ENCODE measurements at regions not wholly inside any gene's neighbourhood (a gene's known extent, or its start where the extent isn't known, plus 50 kb on each side); places are given as distances from the start of the nearest gene placed in this dataset.

- TF ChIP-seq, protein P1, sequence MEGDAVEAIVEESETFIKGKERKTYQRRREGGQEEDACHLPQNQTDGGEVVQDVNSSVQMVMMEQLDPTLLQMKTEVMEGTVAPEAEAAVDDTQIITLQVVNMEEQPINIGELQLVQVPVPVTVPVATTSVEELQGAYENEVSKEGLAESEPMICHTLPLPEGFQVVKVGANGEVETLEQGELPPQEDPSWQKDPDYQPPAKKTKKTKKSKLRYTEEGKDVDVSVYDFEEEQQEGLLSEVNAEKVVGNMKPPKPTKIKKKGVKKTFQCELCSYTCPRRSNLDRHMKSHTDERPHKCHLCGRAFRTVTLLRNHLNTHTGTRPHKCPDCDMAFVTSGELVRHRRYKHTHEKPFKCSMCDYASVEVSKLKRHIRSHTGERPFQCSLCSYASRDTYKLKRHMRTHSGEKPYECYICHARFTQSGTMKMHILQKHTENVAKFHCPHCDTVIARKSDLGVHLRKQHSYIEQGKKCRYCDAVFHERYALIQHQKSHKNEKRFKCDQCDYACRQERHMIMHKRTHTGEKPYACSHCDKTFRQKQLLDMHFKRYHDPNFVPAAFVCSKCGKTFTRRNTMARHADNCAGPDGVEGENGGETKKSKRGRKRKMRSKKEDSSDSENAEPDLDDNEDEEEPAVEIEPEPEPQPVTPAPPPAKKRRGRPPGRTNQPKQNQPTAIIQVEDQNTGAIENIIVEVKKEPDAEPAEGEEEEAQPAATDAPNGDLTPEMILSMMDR (IDR thresholded peaks at IDR 0.05; ENCODE audit: insufficient read depth, low read depth, low read length): no peak
- no peak for TF ChIP-seq EZH2 (IDR thresholded peaks at IDR 0.05; ENCODE audit: insufficient read depth, low read length)
- Mint-ChIP-seq H3K36me3 (ENCODE audit: low read depth, unreplicated experiment) (no peaks in the 10 kb centered on the region), H3K27ac (ENCODE audit: unreplicated experiment) (peak overlapping the region; percentile 20), H3K4me3 (ENCODE audit: unreplicated experiment) (no peak overlapping the region), H3K9me3 (ENCODE audit: unreplicated experiment) (peaks cover 2% of the 10 kb centered on the region), H3K27me3 (ENCODE audit: low read depth, unreplicated experiment) (no peaks in the 10 kb centered on the region), H3K4me1 (ENCODE audit: low read depth, unreplicated experiment) (peaks cover 4% of the 10 kb centered on the region)
- Histone ChIP-seq H3K27me3 (ENCODE audit: insufficient read depth, low read length) (no peaks in the 10 kb centered on the region), H2AFZ (ENCODE audit: low read depth, low read length) (no peak overlapping the region), H3K4me3 (ENCODE audit: insufficient read depth, low read depth, low read length) (no peak overlapping the region), H3K9me3 (ENCODE audit: insufficient read depth, low read depth, low read length) (no peaks in the 10 kb centered on the region), H4K20me1 (ENCODE audit: insufficient read depth, low read length) (no peaks in the 10 kb centered on the region), H3K4me2 (ENCODE audit: low read length) (no peak overlapping the region), H3K9ac (ENCODE audit: low read length) (no peak overlapping the region), H3K27ac (ENCODE audit: low read depth, low read length) (no peak overlapping the region), H3K4me1 (ENCODE audit: insufficient read depth, low read length) (no peaks in the 10 kb centered on the region), H3K36me3 (ENCODE audit: insufficient read depth, low read length) (no peaks in the 10 kb centered on the region), H3K79me2 (ENCODE audit: insufficient read depth, low read length) (no peaks in the 10 kb centered on the region)
- FAIRE-seq (peak; percentile 13), DNase-seq (ENCODE audit: low read depth) (peak; percentile 4)
Measured at GRCh38 chr14:86646696-86647690, 1117.0 kb downstream of the FLRT2 start.

DNA sequence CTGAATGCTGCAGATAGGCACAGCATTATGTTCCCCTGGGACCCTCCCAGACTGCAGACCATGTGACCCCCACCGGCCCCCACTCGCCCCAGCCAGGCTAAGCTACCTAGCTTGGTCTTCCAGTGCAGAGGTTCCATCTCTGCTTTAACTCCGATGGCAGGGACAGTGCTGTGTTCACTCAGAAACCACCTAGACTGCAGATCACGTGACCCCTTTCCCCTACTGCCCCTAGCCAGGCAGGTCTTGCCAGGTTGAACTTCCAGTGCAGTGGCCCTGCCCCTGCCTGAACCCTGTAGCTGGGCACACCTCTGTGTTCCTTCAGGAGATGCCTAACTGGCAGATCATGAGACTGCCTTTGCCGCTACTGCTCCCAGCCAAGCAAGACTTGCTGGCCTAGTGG lies 1116.2 kb downstream of the FLRT2 start:
- no peak overlapping the region for H3K4me3 Mint-ChIP-seq (ENCODE audit: unreplicated experiment)
- no peaks in the 10 kb centered on the region for H3K79me2 ChIP-seq (ENCODE audit: insufficient read depth, low read length)
- no peak overlapping the region for H3K27ac ChIP-seq (ENCODE audit: low read depth, low read length)
- no peaks in the 10 kb centered on the region for H3K9me3 ChIP-seq (ENCODE audit: insufficient read depth, low read depth, low read length)
- H3K9me3 Mint-ChIP-seq (ENCODE audit: unreplicated experiment): peaks cover 2% of the 10 kb centered on the region
- H3K9ac ChIP-seq (ENCODE audit: low read length): no peak overlapping the region
- H3K4me1 ChIP-seq (ENCODE audit: insufficient read depth, low read length): no peaks in the 10 kb centered on the region
- DNase-seq (ENCODE audit: low read depth) (no peak), FAIRE-seq (no peak)
- TF ChIP-seq, protein P1 (IDR thresholded peaks at IDR 0.05; ENCODE audit: insufficient read depth, low read depth, low read length): no peak
- TF ChIP-seq EZH2 (IDR thresholded peaks at IDR 0.05; ENCODE audit: insufficient read depth, low read length): no peak
- peaks cover 4% of the 10 kb centered on the region for H3K4me1 Mint-ChIP-seq (ENCODE audit: low read depth, unreplicated experiment)
- H3K4me2 ChIP-seq (ENCODE audit: low read length): no peak overlapping the region
- no peaks in the 10 kb centered on the region for H3K27me3 Mint-ChIP-seq (ENCODE audit: low read depth, unreplicated experiment)
- H3K27ac Mint-ChIP-seq (ENCODE audit: unreplicated experiment): no peak overlapping the region
- no peak overlapping the region for H2AFZ ChIP-seq (ENCODE audit: low read depth, low read length)
- no peaks in the 10 kb centered on the region for H3K36me3 Mint-ChIP-seq (ENCODE audit: low read depth, unreplicated experiment)
- H3K36me3 ChIP-seq (ENCODE audit: insufficient read depth, low read length): no peaks in the 10 kb centered on the region
- H4K20me1 ChIP-seq (ENCODE audit: insufficient read depth, low read length): no peaks in the 10 kb centered on the region
- no peak overlapping the region for H3K4me3 ChIP-seq (ENCODE audit: insufficient read depth, low read depth, low read length)
- H3K27me3 ChIP-seq (ENCODE audit: insufficient read depth, low read length): no peaks in the 10 kb centered on the region

DNA sequence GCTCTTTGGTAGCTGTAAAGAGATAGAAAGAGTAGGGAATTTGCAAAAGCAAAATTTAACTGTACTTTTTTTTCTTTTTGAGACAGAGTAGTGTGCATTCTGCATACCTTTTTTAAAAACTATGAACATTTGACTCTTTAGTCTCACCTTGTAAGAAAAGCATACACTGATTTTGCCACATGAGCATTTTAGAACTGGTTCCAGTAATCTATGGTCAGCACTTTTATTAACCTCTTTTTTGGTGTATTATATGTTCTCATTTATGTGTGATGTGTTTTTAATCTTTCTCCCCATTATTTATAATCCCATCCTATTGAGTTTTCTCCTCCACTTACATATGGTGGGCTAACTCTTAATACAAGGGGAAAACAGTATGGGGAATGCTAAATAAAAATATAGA lies 1111.4 kb downstream of the FLRT2 start:
- DNase-seq (ENCODE audit: low read depth) (no peak), FAIRE-seq (no peak)
- no peak overlapping the region for H3K27ac ChIP-seq (ENCODE audit: low read depth, low read length)
- H4K20me1 ChIP-seq (ENCODE audit: insufficient read depth, low read length): no peaks in the 10 kb centered on the region
- no peaks in the 10 kb centered on the region for H3K4me1 Mint-ChIP-seq (ENCODE audit: low read depth, unreplicated experiment)
- no peak for TF ChIP-seq EZH2 (IDR thresholded peaks at IDR 0.05; ENCODE audit: insufficient read depth, low read length)
- TF ChIP-seq, protein P1 (IDR thresholded peaks at IDR 0.05; ENCODE audit: insufficient read depth, low read depth, low read length): no peak
- H3K9me3 Mint-ChIP-seq (ENCODE audit: unreplicated experiment): no peaks in the 10 kb centered on the region
- no peaks in the 10 kb centered on the region for H3K9me3 ChIP-seq (ENCODE audit: insufficient read depth, low read depth, low read length)
- H3K9ac ChIP-seq (ENCODE audit: low read length): no peak overlapping the region
- no peak overlapping the region for H3K27ac Mint-ChIP-seq (ENCODE audit: unreplicated experiment)
- no peaks in the 10 kb centered on the region for H3K27me3 ChIP-seq (ENCODE audit: insufficient read depth, low read length)
- H3K79me2 ChIP-seq (ENCODE audit: insufficient read depth, low read length): no peaks in the 10 kb centered on the region
- H2AFZ ChIP-seq (ENCODE audit: low read depth, low read length): no peak overlapping the region
- H3K27me3 Mint-ChIP-seq (ENCODE audit: low read depth, unreplicated experiment): no peaks in the 10 kb centered on the region
- H3K4me1 ChIP-seq (ENCODE audit: insufficient read depth, low read length): no peaks in the 10 kb centered on the region
- H3K36me3 ChIP-seq (ENCODE audit: insufficient read depth, low read length): no peaks in the 10 kb centered on the region
- H3K4me2 ChIP-seq (ENCODE audit: low read length): no peak overlapping the region
- no peak overlapping the region for H3K4me3 Mint-ChIP-seq (ENCODE audit: unreplicated experiment)
- H3K36me3 Mint-ChIP-seq (ENCODE audit: low read depth, unreplicated experiment): no peaks in the 10 kb centered on the region
- no peak overlapping the region for H3K4me3 ChIP-seq (ENCODE audit: insufficient read depth, low read depth, low read length)
